ENCODE measurements at regions not wholly inside any gene's neighbourhood (a gene's known extent, or its start where the extent isn't known, plus 50 kb on each side); places are given as distances from the start of the nearest gene placed in this dataset.

GRCh38 chr3:193078996-193079753 lies 161.5 kb upstream of the MB21D2 start:
- Histone ChIP-seq H3K9me3 (ENCODE audit: insufficient read depth, low read length, severe bottlenecking) (no peaks in the 10 kb centered on the region), H3K4me2 (ENCODE audit: insufficient read depth, low read length) (no peak overlapping the region), H3K79me2 (ENCODE audit: insufficient read depth, low read length) (no peaks in the 10 kb centered on the region), H3K9ac (ENCODE audit: low read depth, low read length) (no peak overlapping the region), H3K27ac (ENCODE audit: low read length) (no peak overlapping the region), H3K27me3 (ENCODE audit: insufficient read depth, low read length, poor library complexity) (peaks cover 7% of the 10 kb centered on the region), H3K4me3 (ENCODE audit: low read depth in 1 of 2, low read length in 2 of 2) (no peak overlapping the region), H2AFZ (ENCODE audit: low read depth, low read length) (no peak overlapping the region), H4K20me1 (ENCODE audit: insufficient read depth, low read length) (no peaks in the 10 kb centered on the region), H3K36me3 (ENCODE audit: insufficient read depth, low read length) (no peaks in the 10 kb centered on the region), H3K4me1 (ENCODE audit: insufficient read depth, low read length) (no peaks in the 10 kb centered on the region)
- ATAC-seq (ENCODE audit: insufficient read depth, low read depth) (no peak), DNase-seq (no peak)
- TF ChIP-seq CTCF (IDR thresholded peaks at IDR 0.05; ENCODE audit: borderline replicate concordance, extremely low read depth, low read length, poor library complexity, severe bottlenecking) (no peak), EZH2 (IDR thresholded peaks at IDR 0.05; ENCODE audit: borderline replicate concordance, low read depth, low read length, severe bottlenecking) (no peak)

DNA sequence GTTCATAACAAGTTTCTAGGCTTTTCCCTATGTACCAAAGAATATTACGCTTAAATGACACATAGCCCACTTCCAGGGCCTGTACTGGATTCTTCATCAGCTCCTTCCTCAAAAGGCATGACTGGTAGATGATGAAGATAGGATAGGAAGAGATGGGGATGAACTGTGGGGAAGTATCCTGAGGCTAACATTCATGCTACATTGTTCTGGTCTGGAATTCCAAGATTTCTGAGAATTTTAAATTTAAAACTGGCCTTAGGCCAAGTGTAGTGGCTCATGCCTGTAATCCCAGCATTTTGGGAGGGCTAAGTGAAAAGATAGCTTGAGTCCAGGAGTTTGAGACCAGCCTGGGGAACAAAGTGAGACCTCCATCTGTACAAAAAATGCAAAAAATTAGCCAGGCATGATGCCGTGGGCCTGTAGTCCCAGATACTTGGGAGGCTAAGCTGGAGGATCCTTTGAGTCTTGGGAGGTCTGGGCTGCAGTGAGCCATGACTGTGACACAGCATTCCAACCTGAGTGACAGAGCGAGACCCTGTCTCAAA lies 160.1 kb upstream of the PLAAT1 start:
- ATAC-seq (ENCODE audit: insufficient read depth, low read depth): no peak

DNA sequence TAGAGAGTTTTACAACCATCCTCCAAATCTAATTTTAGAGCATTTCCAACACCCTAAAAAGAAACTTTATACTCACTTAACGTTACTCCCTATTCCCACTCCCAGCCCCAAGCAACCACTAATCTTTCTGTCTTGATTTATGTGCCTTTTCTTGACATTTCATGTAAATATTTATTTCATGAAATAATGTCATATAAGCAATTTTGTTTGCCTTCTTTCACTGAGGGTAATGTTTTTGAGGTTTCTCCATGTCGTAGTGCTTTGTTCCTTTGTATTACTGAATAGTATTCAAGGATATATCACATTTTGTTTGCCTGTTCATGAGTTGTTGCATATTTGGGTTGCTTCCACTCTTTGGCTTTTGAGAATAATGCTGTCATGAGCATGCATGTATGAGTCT lies 155.4 kb upstream of the PLAAT1 start:
- no peak overlapping the region for H3K9ac ChIP-seq (ENCODE audit: low read depth, low read length)
- ATAC-seq (ENCODE audit: insufficient read depth, low read depth) (no peak), DNase-seq (no peak)
- H4K20me1 ChIP-seq (ENCODE audit: insufficient read depth, low read length): no peaks in the 10 kb centered on the region
- H3K27me3 ChIP-seq (ENCODE audit: insufficient read depth, low read length, poor library complexity): no peaks in the 10 kb centered on the region
- no peaks in the 10 kb centered on the region for H3K36me3 ChIP-seq (ENCODE audit: insufficient read depth, low read length)
- no peaks in the 10 kb centered on the region for H3K4me1 ChIP-seq (ENCODE audit: insufficient read depth, low read length)
- no peak overlapping the region for H3K4me2 ChIP-seq (ENCODE audit: insufficient read depth, low read length)
- H3K4me3 ChIP-seq (ENCODE audit: low read depth in 1 of 2, low read length in 2 of 2): no peak overlapping the region
- no peaks in the 10 kb centered on the region for H3K79me2 ChIP-seq (ENCODE audit: insufficient read depth, low read length)
- TF ChIP-seq CTCF (IDR thresholded peaks at IDR 0.05; ENCODE audit: borderline replicate concordance, extremely low read depth, low read length, poor library complexity, severe bottlenecking) (no peak), EZH2 (IDR thresholded peaks at IDR 0.05; ENCODE audit: borderline replicate concordance, low read depth, low read length, severe bottlenecking) (no peak)
- H2AFZ ChIP-seq (ENCODE audit: low read depth, low read length): no peak overlapping the region
- no peaks in the 10 kb centered on the region for H3K9me3 ChIP-seq (ENCODE audit: insufficient read depth, low read length, severe bottlenecking)
- H3K27ac ChIP-seq (ENCODE audit: low read length): no peak overlapping the region

More for the DNA sequence above, 160.1 kb upstream of the PLAAT1 start:
- no peaks in the 10 kb centered on the region for H4K20me1 ChIP-seq (ENCODE audit: insufficient read depth, low read length)
- H3K4me1 ChIP-seq (ENCODE audit: insufficient read depth, low read length): no peaks in the 10 kb centered on the region
- H3K9me3 ChIP-seq (ENCODE audit: insufficient read depth, low read length, severe bottlenecking): no peaks in the 10 kb centered on the region
- H3K27ac ChIP-seq (ENCODE audit: low read length): no peak overlapping the region
- H3K27me3 ChIP-seq (ENCODE audit: insufficient read depth, low read length, poor library complexity): peaks cover 4% of the 10 kb centered on the region
- H3K4me3 ChIP-seq (ENCODE audit: low read depth in 1 of 2, low read length in 2 of 2): no peak overlapping the region
- TF ChIP-seq CTCF (IDR thresholded peaks at IDR 0.05; ENCODE audit: borderline replicate concordance, extremely low read depth, low read length, poor library complexity, severe bottlenecking): no peak
- no peak for TF ChIP-seq EZH2 (IDR thresholded peaks at IDR 0.05; ENCODE audit: borderline replicate concordance, low read depth, low read length, severe bottlenecking)
- no peak overlapping the region for H3K9ac ChIP-seq (ENCODE audit: low read depth, low read length)
- H3K36me3 ChIP-seq (ENCODE audit: insufficient read depth, low read length): no peaks in the 10 kb centered on the region
- DNase-seq: no peak
- H3K79me2 ChIP-seq (ENCODE audit: insufficient read depth, low read length): no peaks in the 10 kb centered on the region
- H2AFZ ChIP-seq (ENCODE audit: low read depth, low read length): no peak overlapping the region
- H3K4me2 ChIP-seq (ENCODE audit: insufficient read depth, low read length): no peak overlapping the region

All from DND-41 (cell line).